H1 (cell line): ENCODE measurements at regions not wholly inside any gene's neighbourhood (a gene's known extent, or its start where the extent isn't known, plus 50 kb on each side); places are given as distances from the start of the nearest gene placed in this dataset.

Experiments
- CTCF ChIA-PET: fragments of 300-600 bp; sonication (Branson Sonifier 250); formaldehyde crosslinking; loops from one replicate; lab custom pipeline; 2021; ENCODE audit not compliant: partially characterized antibody; lab: Charles Lee
- POLR2A ChIA-PET: fragments of 300-600 bp; sonication (Branson Sonifier 250); formaldehyde crosslinking; loops from one replicate; lab custom pipeline; 2021; ENCODE audit warnings: inconsistent platforms; ENCODE audit not compliant: partially characterized antibody; lab: Charles Lee
- DNase-seq, 2 experiments: peaks; one replicate each; pipeline versions ENCODE4 v3.0.0 to v3.0.0-alpha.2; 2010 to 2022; ENCODE audit warnings: low spot score in 2 of 2, low read depth in 1 of 2, mixed read lengths in 1 of 2
- FAIRE-seq: peaks from 2 replicates; lab custom pipeline; 2011; peaks lifted over from hg19 to GRCh38; lab: Jason Lieb, UNC
- H2AFZ ChIP-seq: 2 replicates; pipeline ENCODE4 v1.8.1; 2012; ENCODE audit warnings: low read length, inconsistent platforms
- H2AK5ac ChIP-seq: 2 replicates; pipeline ENCODE4 v1.6.1; 2013; ENCODE audit warnings: low read depth, low read length
- H2BK120ac ChIP-seq: replicated peaks from 2 replicates; pipeline ENCODE3; 2013; ENCODE audit warnings: low read depth, low read length, inconsistent platforms
- H2BK12ac ChIP-seq: 2 replicates; pipeline ENCODE4 v1.6.1; 2013; ENCODE audit warnings: low read depth, low read length
- H2BK15ac ChIP-seq: 2 replicates; pipeline ENCODE4 v1.6.1; 2013; ENCODE audit warnings: low read length
- H2BK20ac ChIP-seq: 2 replicates; pipeline ENCODE4 v1.6.1; 2013; ENCODE audit warnings: low read length
- H2BK5ac ChIP-seq: 2 replicates; pipeline ENCODE4 v1.6.1; 2013; ENCODE audit warnings: low read depth, low read length
- H3K14ac ChIP-seq: 2 replicates; pipeline ENCODE4 v1.6.1; 2013; ENCODE audit warnings: inconsistent platforms; ENCODE audit not compliant: insufficient read length
- H3K18ac ChIP-seq: 2 replicates; pipeline ENCODE4 v1.6.1; 2013; ENCODE audit warnings: low read length; ENCODE audit errors: extremely low read depth
- H3K23ac ChIP-seq: 2 replicates; pipeline ENCODE4 v1.6.1; 2013; ENCODE audit warnings: inconsistent platforms; ENCODE audit not compliant: insufficient read length
- H3K23me2 ChIP-seq: 2 replicates; pipeline ENCODE4 v1.6.1; 2013; ENCODE audit warnings: low read depth, low read length
- H3K27ac ChIP-seq: 2 replicates; pipeline ENCODE4 v1.6.1; 2011; ENCODE audit warnings: low read depth, low read length, inconsistent platforms
- H3K27me3 ChIP-seq, 4 experiments: replicated peaks in 1 of 4; 1 replicate in 1 of 4; 2 replicates in 3 of 4; pipeline versions ENCODE4 v1.6.1 to v1.8.1; 2011 to 2013; ENCODE audit warnings: low read length in 3 of 4, mild to moderate bottlenecking in 3 of 4, inconsistent platforms in 2 of 4, mixed read lengths in 2 of 4, moderate library complexity in 1 of 4; ENCODE audit not compliant: control insufficient read depth in 3 of 4, insufficient read depth in 3 of 4; ENCODE audit errors: extremely low read depth in 1 of 4
- H3K36me3 ChIP-seq, 4 experiments: 2 replicates each; pipeline versions ENCODE4 v1.6.1 to v1.8.1; 2011 to 2013; ENCODE audit warnings: mild to moderate bottlenecking in 4 of 4, low read length in 3 of 4, moderate library complexity in 2 of 4, control low read depth in 1 of 4, inconsistent platforms in 1 of 4; ENCODE audit not compliant: insufficient read depth in 4 of 4, control insufficient read depth in 2 of 4
- H3K4ac ChIP-seq: replicated peaks from 2 replicates; pipeline ENCODE3; 2013; ENCODE audit warnings: low read length, low read depth, mixed read lengths, inconsistent platforms; ENCODE audit not compliant: insufficient read length
- H3K4me1 ChIP-seq, 4 experiments: replicated peaks in 1 of 4; 1 replicate in 1 of 4; 2 replicates in 3 of 4; pipeline versions ENCODE4 v1.6.1 to v1.8.1; 2011 to 2013; ENCODE audit warnings: low read length in 3 of 4, inconsistent platforms in 2 of 4, mixed read lengths in 1 of 4; ENCODE audit not compliant: insufficient read depth in 4 of 4, control insufficient read depth in 3 of 4
- H3K4me2 ChIP-seq, 2 experiments: 2 replicates each; pipeline versions ENCODE4 v1.6.1 to v1.8.1; 2011 to 2013; ENCODE audit warnings: low read depth in 2 of 2, low read length in 2 of 2, control low read depth in 1 of 2, inconsistent platforms in 1 of 2, mild to moderate bottlenecking in 1 of 2; ENCODE audit not compliant: insufficient read depth in 1 of 2
- H3K4me3 ChIP-seq, 4 experiments: fragments of 200-600, 300-600 bp in 1 of 4; sonication (generic), shearing (Covaris generic), sonication (Bioruptor Twin) in 1 of 4; 2 replicates each; pipeline versions ENCODE4 v1.5.1 to v1.8.1; 2011 to 2016; ENCODE audit warnings: low read length in 4 of 4, low read depth in 3 of 4, control low read depth in 2 of 4, inconsistent platforms in 2 of 4, mild to moderate bottlenecking in 2 of 4, mixed read lengths in 1 of 4, moderate library complexity in 1 of 4; ENCODE audit not compliant: insufficient read depth in 2 of 4; ENCODE audit errors: extremely low read depth in 1 of 4
- H3K56ac ChIP-seq: replicated peaks from 2 replicates; pipeline ENCODE3; 2013; ENCODE audit warnings: low read depth, mild to moderate bottlenecking, mixed read lengths, low read length, inconsistent platforms; ENCODE audit not compliant: insufficient read length
- H3K79me1 ChIP-seq: 2 replicates; pipeline ENCODE4 v1.6.1; 2013; ENCODE audit warnings: low read depth, low read length, control low read depth
- H3K79me2 ChIP-seq, 2 experiments: 2 replicates each; pipeline versions ENCODE4 v1.6.1 to v1.8.1; 2012 to 2013; ENCODE audit warnings: low read length in 2 of 2, mild to moderate bottlenecking in 2 of 2, inconsistent platforms in 1 of 2; ENCODE audit not compliant: insufficient read depth in 2 of 2, control insufficient read depth in 1 of 2
- H3K9ac ChIP-seq, 4 experiments: replicated peaks in 1 of 4; 1 replicate in 1 of 4; 2 replicates in 3 of 4; pipeline versions ENCODE4 v1.6.1 to v1.8.1; 2011 to 2013; ENCODE audit warnings: low read depth in 3 of 4, low read length in 3 of 4, control low read depth in 2 of 4, mild to moderate bottlenecking in 2 of 4, moderate library complexity in 2 of 4, inconsistent platforms in 1 of 4; ENCODE audit errors: extremely low read depth in 1 of 4
- H3K9me3 ChIP-seq, 2 experiments: 2 replicates each; pipeline versions ENCODE4 v1.6.1 to v1.8.1; 2012 to 2013; ENCODE audit warnings: mild to moderate bottlenecking in 2 of 2, moderate library complexity in 2 of 2, control low read depth in 1 of 2, inconsistent platforms in 1 of 2, low read depth in 1 of 2, low read length in 1 of 2, mixed read lengths in 1 of 2; ENCODE audit not compliant: insufficient read depth in 2 of 2
- H4K20me1 ChIP-seq, 2 experiments: replicated peaks in 1 of 2; 2 replicates each; pipeline versions ENCODE3 to v1.8.1; 2011 to 2013; ENCODE audit warnings: inconsistent platforms in 2 of 2, low read length in 2 of 2, mild to moderate bottlenecking in 1 of 2; ENCODE audit not compliant: insufficient read depth in 2 of 2, control insufficient read depth in 1 of 2
- H4K5ac ChIP-seq: 2 replicates; pipeline ENCODE4 v1.6.1; 2013; ENCODE audit warnings: low read length, low read depth, mixed read lengths, inconsistent platforms; ENCODE audit not compliant: insufficient read length
- H4K8ac ChIP-seq: 2 replicates; pipeline ENCODE4 v1.8.0; 2013; ENCODE audit warnings: mild to moderate bottlenecking, moderate library complexity, low read length, inconsistent platforms; ENCODE audit not compliant: insufficient read depth; ENCODE audit errors: extremely low read depth
- H4K91ac ChIP-seq: replicated peaks from 2 replicates; pipeline ENCODE3; 2013; ENCODE audit warnings: low read length, mixed read lengths, inconsistent platforms; ENCODE audit not compliant: insufficient read length
- BCL11A ChIP-seq, 2 experiments: IDR thresholded peaks; one replicate each; pipeline ENCODE4 v1.6.1; 2011; ENCODE audit warnings: low read depth in 2 of 2, low read length in 2 of 2, mild to moderate bottlenecking in 2 of 2
- KDM4A ChIP-seq: IDR thresholded peaks from one replicate; pipeline ENCODE4 v1.7.1; 2012; ENCODE audit warnings: low read depth, mild to moderate bottlenecking, moderate library complexity, low read length, inconsistent platforms; ENCODE audit not compliant: severe bottlenecking
- NANOG ChIP-seq: IDR thresholded peaks from 2 replicates; pipeline ENCODE4 v1.6.1; 2011; ENCODE audit warnings: low read length, low read depth, mild to moderate bottlenecking, inconsistent platforms; ENCODE audit not compliant: insufficient read depth, poor library complexity, severe bottlenecking
- SP1 ChIP-seq: IDR thresholded peaks from 2 replicates; pipeline ENCODE4 v1.6.1; 2011; ENCODE audit warnings: low read depth, low read length
- SRF ChIP-seq: IDR thresholded peaks from 2 replicates; pipeline ENCODE4 v1.6.1; 2011; ENCODE audit warnings: mild to moderate bottlenecking, low read depth, low read length, moderate library complexity
- USF2 ChIP-seq: IDR thresholded peaks from 2 replicates; pipeline ENCODE4 v1.6.1; 2011; ENCODE audit warnings: low read length, improper control_type of control experiment
- WGBS, 2 experiments: shearing (Covaris generic) in 1 of 2; methylation state at CpG; one replicate each; pipeline versions ENCODE4 v1.1.6 to v1.1.7; 2013 to 2015; ENCODE audit warnings: low lambda C conversion rate in 2 of 2, mixed read lengths in 2 of 2, inconsistent platforms in 1 of 2, low coverage in 1 of 2, missing lambda C conversion rate in 1 of 2; ENCODE audit not compliant: insufficient replicate concordance in 2 of 2, insufficient coverage in 1 of 2, insufficient read length in 1 of 2; ENCODE audit errors: extremely low coverage in 1 of 2, missing lambda C conversion rate in 1 of 2; 5-methylcytosine and 5-hydroxymethylcytosine counted together

- Histone ChIP-seq H3K56ac (no peak overlapping the region), H3K4me1 (peaks cover 0 to 17% (median 12%) of the 10 kb centered on the region in 4 experiments; a peak in 3 of 7 replicates), H2BK12ac (no peak overlapping the region), H4K91ac (no peak overlapping the region), H3K23me2 (no peaks in the 10 kb centered on the region), H3K9ac (no peak overlapping the region), H2BK5ac (no peak overlapping the region), H4K5ac (peak overlapping the region; percentile 31), H3K36me3 (no peaks in the 10 kb centered on the region), H4K20me1 (no peaks in the 10 kb centered on the region), H2BK15ac (no peak overlapping the region), H3K23ac (no peak overlapping the region), H2AK5ac (no peak overlapping the region), H3K18ac (no peak overlapping the region), H2AFZ (no peak overlapping the region), H3K9me3 (no peaks in the 10 kb centered on the region), H3K79me2 (no peaks in the 10 kb centered on the region), H3K4me2 (peak overlapping the region in 1 of 2 experiments; percentile 27; a peak in 1 of 4 replicates), H2BK120ac (no peak overlapping the region), H3K14ac (no peak overlapping the region), H4K8ac (no peak overlapping the region), H3K27ac (no peak overlapping the region), H2BK20ac (no peak overlapping the region), H3K27me3 (peaks cover 0 to 1% (median 0%) of the 10 kb centered on the region in 4 experiments; a peak in 1 of 7 replicates), H3K79me1 (no peaks in the 10 kb centered on the region), H3K4ac (no peak overlapping the region), H3K4me3 (no peak overlapping the region)
- FAIRE-seq (no peak), DNase-seq (no peak)
- TF ChIP-seq NANOG (no peak), KDM4A (no peak), SP1 (no peak), BCL11A (IDR thresholded peaks at IDR 0.05; ENCODE audit: low read depth in 2 of 2, low read length in 2 of 2) (no peak), SRF (no peak), USF2 (no peak)
- POLR2A ChIA-PET = no interaction called here
- 56% methylated on average over 2 of the region's 2 CpGs; no CpG with 5 or more reads in 1 of the 2 experiments for WGBS, 2 experiments
- CTCF ChIA-PET = interaction anchor here (2.1 kb wide), 1 partner anchor 9 kb away, joined by 4 read pairs; no protein-coding TSS in a partner anchor
Observed at GRCh38 chr1:193592317-193592716, 405.9 kb upstream of the B3GALT2 start.
